SJSA1 (cell line): ENCODE measurements at regions not wholly inside any gene's neighbourhood (a gene's known extent, or its start where the extent isn't known, plus 50 kb on each side); places are given as distances from the start of the nearest gene placed in this dataset.

ENCODE experiments used
- DNase-seq, 2 experiments: peaks; one replicate each; pipeline ENCODE4 v3.0.0-alpha.2; 2015 to 2020; ENCODE audit warnings: low spot score in 2 of 2, low read depth in 1 of 2
- H3K27ac ChIP-seq: fragments of 250-450 bp; sonication (Bioruptor Pico); 2 replicates; pipeline ENCODE4 v1.5.1; 2020; ENCODE audit warnings: mild to moderate bottlenecking, moderate library complexity
- H3K27me3 ChIP-seq: fragments of 250-450 bp; sonication (Bioruptor Pico); replicated peaks from 2 replicates; pipeline ENCODE4 v1.5.1; 2020; ENCODE audit warnings: mild to moderate bottlenecking, moderate library complexity
- H3K36me3 ChIP-seq: fragments of 250-450 bp; sonication (Bioruptor Pico); 2 replicates; pipeline ENCODE4 v1.5.1; 2020; ENCODE audit warnings: mild to moderate bottlenecking
- H3K4me1 ChIP-seq: fragments of 250-450 bp; sonication (Bioruptor Pico); replicated peaks from 2 replicates; pipeline ENCODE4 v1.6.1; 2021; ENCODE audit warnings: mild to moderate bottlenecking
- H3K4me3 ChIP-seq: fragments of 250-450 bp; sonication (Bioruptor Pico); 2 replicates; pipeline ENCODE4 v1.5.1; 2020; ENCODE audit warnings: mild to moderate bottlenecking
- H3K9me3 ChIP-seq: fragments of 250-450 bp; sonication (Bioruptor Pico); replicated peaks from 2 replicates; pipeline ENCODE4 v1.5.1; 2020; ENCODE audit warnings: mild to moderate bottlenecking

GRCh38 chr18:76588601-76589226 is 93.7 kb upstream of the ZNF516 start:
- Histone ChIP-seq H3K27me3 (no peaks in the 10 kb centered on the region; the same call in none of the 2 replicates), H3K9me3 (no peaks in the 10 kb centered on the region), H3K36me3 (no peaks in the 10 kb centered on the region), H3K4me3 (no peak overlapping the region), H3K27ac (no peak overlapping the region), H3K4me1 (no peaks in the 10 kb centered on the region; the same call in 1 of the 2 replicates)
- DNase-seq: no peak

- Histone ChIP-seq H3K9me3 (no peaks in the 10 kb centered on the region), H3K36me3 (no peaks in the 10 kb centered on the region), H3K27me3 (peaks cover under 1% of the 10 kb centered on the region), H3K4me3 (no peak overlapping the region), H3K4me1 (no peaks in the 10 kb centered on the region; the same call in 1 of the 2 replicates), H3K27ac (no peak overlapping the region)
- DNase-seq: no peak
Observed at GRCh38 chr18:76587879-76588271, 92.8 kb upstream of the ZNF516 start.

GRCh38 chr18:76587147-76587878 is 92.3 kb upstream of the ZNF516 start:
- Histone ChIP-seq H3K4me1 (no peaks in the 10 kb centered on the region; the same call in 1 of the 2 replicates), H3K27ac (no peak overlapping the region), H3K27me3 (peaks cover 5% of the 10 kb centered on the region), H3K4me3 (no peak overlapping the region), H3K36me3 (no peaks in the 10 kb centered on the region), H3K9me3 (no peaks in the 10 kb centered on the region)
- DNase-seq: no peak

- Histone ChIP-seq H3K27ac (no peak overlapping the region), H3K27me3 (peaks cover 5% of the 10 kb centered on the region), H3K9me3 (no peaks in the 10 kb centered on the region), H3K4me3 (no peak overlapping the region), H3K4me1 (no peaks in the 10 kb centered on the region; the same call in 1 of the 2 replicates), H3K36me3 (no peaks in the 10 kb centered on the region)
- DNase-seq: no peak
Observed at GRCh38 chr18:76584414-76585310, 89.6 kb upstream of the ZNF516 start.

- no peaks in the 10 kb centered on the region for H3K9me3 ChIP-seq
- no peak overlapping the region for H3K4me3 ChIP-seq
- DNase-seq: no peak
- H3K27me3 ChIP-seq: peaks cover 5% of the 10 kb centered on the region; the same call in 1 of the 2 replicates
- no peaks in the 10 kb centered on the region for H3K4me1 ChIP-seq
- no peak overlapping the region for H3K27ac ChIP-seq
- no peaks in the 10 kb centered on the region for H3K36me3 ChIP-seq
Observed at GRCh38 chr18:76581261-76581660, 86.2 kb upstream of the ZNF516 start.

GRCh38 chr18:76580288-76580962 is 85.4 kb upstream of the ZNF516 start:
- H3K4me1 ChIP-seq: no peaks in the 10 kb centered on the region
- no peaks in the 10 kb centered on the region for H3K9me3 ChIP-seq
- H3K36me3 ChIP-seq: no peaks in the 10 kb centered on the region
- H3K27ac ChIP-seq: no peak overlapping the region
- no peak overlapping the region for H3K4me3 ChIP-seq
- H3K27me3 ChIP-seq: peaks cover 7% of the 10 kb centered on the region; the same call in 1 of the 2 replicates
- DNase-seq: no peak

GRCh38 chr18:76579301-76579695 is 84.3 kb upstream of the ZNF516 start:
- DNase-seq: no peak
- Histone ChIP-seq H3K4me3 (no peak overlapping the region), H3K9me3 (no peaks in the 10 kb centered on the region), H3K4me1 (no peaks in the 10 kb centered on the region), H3K27me3 (peaks cover 7% of the 10 kb centered on the region; the same call in 1 of the 2 replicates), H3K27ac (no peak overlapping the region), H3K36me3 (no peaks in the 10 kb centered on the region)

GRCh38 chr18:76578571-76579300 is 83.7 kb upstream of the ZNF516 start:
- H3K4me3 ChIP-seq: no peak overlapping the region
- peaks cover 7% of the 10 kb centered on the region; the same call in 1 of the 2 replicates for H3K27me3 ChIP-seq
- H3K4me1 ChIP-seq: peaks cover under 1% of the 10 kb centered on the region
- H3K9me3 ChIP-seq: no peaks in the 10 kb centered on the region
- H3K36me3 ChIP-seq: no peaks in the 10 kb centered on the region
- H3K27ac ChIP-seq: no peak overlapping the region
- no peak for DNase-seq

GRCh38 chr18:76573325-76574025 is 78.4 kb upstream of the ZNF516 start:
- Histone ChIP-seq H3K36me3 (no peaks in the 10 kb centered on the region), H3K27me3 (0 out of 2 replicates have a peak, but pooled peaks cover 3% of the 10 kb centered on the region), H3K4me3 (no peak overlapping the region), H3K4me1 (peaks cover 15% of the 10 kb centered on the region), H3K27ac (no peak overlapping the region), H3K9me3 (no peaks in the 10 kb centered on the region; the same call in 1 of the 2 replicates)
- no peak for DNase-seq

GRCh38 chr18:76572518-76573247 is 77.6 kb upstream of the ZNF516 start:
- H3K4me1 ChIP-seq: peaks cover 15% of the 10 kb centered on the region
- H3K27me3 ChIP-seq: 0 out of 2 replicates have a peak, but pooled peaks cover 3% of the 10 kb centered on the region
- H3K9me3 ChIP-seq: no peaks in the 10 kb centered on the region; the same call in 1 of the 2 replicates
- no peak for DNase-seq
- H3K4me3 ChIP-seq: no peak overlapping the region
- H3K36me3 ChIP-seq: no peaks in the 10 kb centered on the region
- H3K27ac ChIP-seq: no peak overlapping the region

- no peaks in the 10 kb centered on the region; the same call in 1 of the 2 replicates for H3K9me3 ChIP-seq
- no peak overlapping the region for H3K4me3 ChIP-seq
- peaks cover 15% of the 10 kb centered on the region for H3K4me1 ChIP-seq
- DNase-seq: no peak
- H3K27ac ChIP-seq: no peak overlapping the region
- no peaks in the 10 kb centered on the region for H3K36me3 ChIP-seq
- 0 out of 2 replicates have a peak, but pooled peaks cover 3% of the 10 kb centered on the region for H3K27me3 ChIP-seq
Observed at GRCh38 chr18:76571689-76572088, 76.6 kb upstream of the ZNF516 start.

GRCh38 chr18:76570856-76571255 is 75.8 kb upstream of the ZNF516 start:
- no peaks in the 10 kb centered on the region for H3K36me3 ChIP-seq
- H3K4me1 ChIP-seq: peaks cover 17% of the 10 kb centered on the region
- no peaks in the 10 kb centered on the region for H3K27me3 ChIP-seq
- H3K9me3 ChIP-seq: no peaks in the 10 kb centered on the region; the same call in none of the 2 replicates
- no peak for DNase-seq
- H3K27ac ChIP-seq: no peak overlapping the region
- no peak overlapping the region for H3K4me3 ChIP-seq
